ENCODE measurements at regions not wholly inside any gene's neighbourhood (a gene's known extent, or its start where the extent isn't known, plus 50 kb on each side); places are given as distances from the start of the nearest gene placed in this dataset.

- CTCF ChIA-PET, result interaction anchor here (0.9 kb wide), 1 partner anchor 34 kb away, joined by 3 read pairs; no protein-coding TSS in a partner anchor
- no peak for TF ChIP-seq SP1 (IDR thresholded peaks at IDR 0.05)
- TF ChIP-seq SUZ12 (IDR thresholded peaks at IDR 0.05), result no peak
- TF ChIP-seq NFRKB (IDR thresholded peaks at IDR 0.05), result no peak
- no peak for TF ChIP-seq BHLHE40 (IDR thresholded peaks at IDR 0.05; ENCODE audit: borderline replicate concordance)
- no peak for TF ChIP-seq LEF1 (IDR thresholded peaks at IDR 0.05; ENCODE audit: borderline replicate concordance)
- no peak for TF ChIP-seq TARDBP (IDR thresholded peaks at IDR 0.05)
- POLR2A ChIA-PET, result no interaction called here
- DNase-seq (ENCODE audit: extremely low spot score), result no peak
These were observed 63.1 kb upstream of the MGAT5 start for GRCh38 chr2:134190807-134191203.

- ChIA-PET CTCF (no interaction called here), POLR2A (no interaction called here)
- DNase-seq (ENCODE audit: extremely low spot score), result no peak
- TF ChIP-seq ARNT (IDR thresholded peaks at IDR 0.05), result no peak
- TF ChIP-seq SP1 (IDR thresholded peaks at IDR 0.05), result no peak
- TF ChIP-seq FOXM1 (IDR thresholded peaks at IDR 0.05; ENCODE audit: borderline replicate concordance), result no peak
- no peak for TF ChIP-seq TARDBP (IDR thresholded peaks at IDR 0.05)
- no peak for TF ChIP-seq PKNOX1 (IDR thresholded peaks at IDR 0.05)
- TF ChIP-seq LEF1 (IDR thresholded peaks at IDR 0.05; ENCODE audit: borderline replicate concordance), result no peak
- TF ChIP-seq NFRKB (IDR thresholded peaks at IDR 0.05), result no peak
- TF ChIP-seq FOXK2 (IDR thresholded peaks at IDR 0.05), result no peak
- TF ChIP-seq CTBP1 (IDR thresholded peaks at IDR 0.05; ENCODE audit: borderline replicate concordance), result no peak
- TF ChIP-seq L3MBTL2 (conservative IDR thresholded peaks at IDR 0.05), result no peak
- TF ChIP-seq ZNF384 (IDR thresholded peaks at IDR 0.05), result no peak
- no peak for TF ChIP-seq ELF4 (IDR thresholded peaks at IDR 0.05)
- TF ChIP-seq SUZ12 (IDR thresholded peaks at IDR 0.05), result no peak
- no peak for TF ChIP-seq HDGF (IDR thresholded peaks at IDR 0.05; ENCODE audit: borderline replicate concordance)
These were observed 62.0 kb upstream of the MGAT5 start for GRCh38 chr2:134191835-134192234.

GRCh38 chr2:134193006-134193405 is 60.9 kb upstream of the MGAT5 start:
- POLR2A ChIA-PET, result no interaction called here
- CTCF ChIA-PET, result no interaction called here
- TF ChIP-seq FOXA1 (IDR thresholded peaks at IDR 0.05), result no peak
- no peak for TF ChIP-seq TARDBP (IDR thresholded peaks at IDR 0.05)
- TF ChIP-seq ELF4 (IDR thresholded peaks at IDR 0.05), result no peak
- no peak for TF ChIP-seq SUZ12 (IDR thresholded peaks at IDR 0.05)
- no peak for TF ChIP-seq PKNOX1 (IDR thresholded peaks at IDR 0.05)
- DNase-seq (ENCODE audit: extremely low spot score), result no peak

- no peak for DNase-seq (ENCODE audit: extremely low spot score)
- ChIA-PET POLR2A (no interaction called here), CTCF (no interaction called here)
- TF ChIP-seq SUZ12 (IDR thresholded peaks at IDR 0.05) (no peak), FOXM1 (IDR thresholded peaks at IDR 0.05; ENCODE audit: borderline replicate concordance) (no peak), NFRKB (IDR thresholded peaks at IDR 0.05) (no peak), ZNF384 (IDR thresholded peaks at IDR 0.05) (no peak), CTBP1 (IDR thresholded peaks at IDR 0.05; ENCODE audit: borderline replicate concordance) (no peak), HDGF (IDR thresholded peaks at IDR 0.05; ENCODE audit: borderline replicate concordance) (no peak), FOXK2 (IDR thresholded peaks at IDR 0.05) (no peak), ARNT (IDR thresholded peaks at IDR 0.05) (no peak), BHLHE40 (IDR thresholded peaks at IDR 0.05; ENCODE audit: borderline replicate concordance) (no peak)
These were observed 59.4 kb upstream of the MGAT5 start for GRCh38 chr2:134194519-134194918.

- DNase-seq (ENCODE audit: extremely low spot score), result no peak
- TF ChIP-seq HDGF (IDR thresholded peaks at IDR 0.05; ENCODE audit: borderline replicate concordance) (no peak), ELF4 (IDR thresholded peaks at IDR 0.05) (no peak), ZNF384 (IDR thresholded peaks at IDR 0.05) (no peak), ARNT (IDR thresholded peaks at IDR 0.05) (no peak), LEF1 (IDR thresholded peaks at IDR 0.05; ENCODE audit: borderline replicate concordance) (no peak), FOXM1 (IDR thresholded peaks at IDR 0.05; ENCODE audit: borderline replicate concordance) (no peak), TARDBP (IDR thresholded peaks at IDR 0.05) (no peak), SP1 (IDR thresholded peaks at IDR 0.05) (no peak), CTBP1 (IDR thresholded peaks at IDR 0.05; ENCODE audit: borderline replicate concordance) (no peak), FOXA1 (IDR thresholded peaks at IDR 0.05) (no peak), SUZ12 (IDR thresholded peaks at IDR 0.05) (no peak), L3MBTL2 (conservative IDR thresholded peaks at IDR 0.05) (no peak), BHLHE40 (IDR thresholded peaks at IDR 0.05; ENCODE audit: borderline replicate concordance) (no peak), PKNOX1 (IDR thresholded peaks at IDR 0.05) (no peak), NFRKB (IDR thresholded peaks at IDR 0.05) (no peak), FOXK2 (IDR thresholded peaks at IDR 0.05) (no peak)
- POLR2A ChIA-PET, result no interaction called here
- CTCF ChIA-PET, result no interaction called here
These were observed 58.5 kb upstream of the MGAT5 start for GRCh38 chr2:134195341-134195740.

GRCh38 chr2:134197445-134197844 is 56.4 kb upstream of the MGAT5 start:
- DNase-seq (ENCODE audit: extremely low spot score), result no peak
- ChIA-PET CTCF (interaction anchor here (0.6 kb wide), 1 partner anchor 72 kb away, joined by 3 read pairs; no protein-coding TSS in a partner anchor), POLR2A (no interaction called here)
- TF ChIP-seq NFRKB (IDR thresholded peaks at IDR 0.05) (no peak), ELF4 (IDR thresholded peaks at IDR 0.05) (no peak), L3MBTL2 (conservative IDR thresholded peaks at IDR 0.05) (no peak), LEF1 (IDR thresholded peaks at IDR 0.05; ENCODE audit: borderline replicate concordance) (no peak), HDGF (IDR thresholded peaks at IDR 0.05; ENCODE audit: borderline replicate concordance) (no peak), FOXA1 (IDR thresholded peaks at IDR 0.05) (no peak), BHLHE40 (IDR thresholded peaks at IDR 0.05; ENCODE audit: borderline replicate concordance) (no peak), FOXM1 (IDR thresholded peaks at IDR 0.05; ENCODE audit: borderline replicate concordance) (no peak), SP1 (IDR thresholded peaks at IDR 0.05) (no peak)
